ENCODE measurements at regions not wholly inside any gene's neighbourhood (a gene's known extent, or its start where the extent isn't known, plus 50 kb on each side); places are given as distances from the start of the nearest gene placed in this dataset.

DNA sequence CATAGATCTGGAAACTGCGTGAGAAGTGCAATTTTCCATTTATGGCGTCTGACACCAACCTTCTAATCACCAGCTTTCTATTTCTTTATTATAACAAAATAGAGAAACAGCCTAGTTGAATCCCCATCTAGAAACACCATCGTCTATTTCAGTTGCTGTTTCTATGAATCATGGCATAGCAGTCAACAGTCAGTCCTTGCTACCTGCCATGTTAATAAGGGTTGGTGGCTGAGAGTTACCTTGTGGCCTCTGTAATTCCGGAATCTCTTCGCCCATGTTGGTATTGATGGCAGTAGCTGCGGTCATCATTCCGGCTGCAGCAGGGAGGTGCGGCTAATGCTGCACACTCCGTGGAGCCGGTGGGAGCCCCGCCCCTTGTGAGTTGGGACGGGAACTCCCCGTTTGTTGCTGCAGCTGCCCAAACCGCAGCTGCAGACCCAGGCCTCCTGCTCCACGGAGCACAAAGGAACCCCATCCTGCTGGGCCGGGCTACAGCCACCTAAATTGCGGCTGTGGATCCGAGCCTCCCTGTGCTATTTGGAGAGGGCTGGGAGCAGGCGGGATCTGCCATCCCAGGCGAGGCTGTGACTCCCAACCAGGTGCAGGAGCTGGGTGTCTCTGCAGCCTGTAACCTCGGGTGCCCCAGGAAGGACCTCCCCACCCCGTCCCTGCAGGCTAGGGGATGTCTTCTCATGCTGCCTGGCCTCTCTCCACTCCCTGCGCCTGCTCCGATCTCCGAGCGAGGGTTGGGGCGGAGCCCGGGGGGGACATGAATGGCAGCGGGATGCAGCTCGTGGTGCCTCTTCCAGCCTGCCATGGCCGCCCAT, 115.4 kb upstream of the STK26 start:
- ATAC-seq, result no peak

DNA sequence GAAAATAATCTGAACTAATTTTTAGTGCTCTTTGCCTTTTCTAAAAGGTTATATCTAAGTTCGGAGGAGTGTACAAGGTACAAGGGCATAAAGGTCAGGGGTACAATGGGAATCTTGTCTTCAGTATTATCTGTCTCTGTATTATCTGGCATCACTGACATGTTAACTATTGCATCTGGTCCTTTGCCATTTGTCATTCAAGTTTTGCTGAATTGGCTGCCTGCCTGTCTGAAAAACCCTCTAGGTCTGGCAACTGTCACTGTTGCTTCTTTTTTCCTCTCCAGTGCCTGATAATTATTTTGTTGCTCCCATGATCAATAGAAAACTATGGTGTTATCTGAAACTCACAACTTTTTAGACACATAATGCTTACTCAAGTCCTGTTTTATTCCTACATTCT, 112.5 kb upstream of the STK26 start:
- no peak for ATAC-seq

DNA sequence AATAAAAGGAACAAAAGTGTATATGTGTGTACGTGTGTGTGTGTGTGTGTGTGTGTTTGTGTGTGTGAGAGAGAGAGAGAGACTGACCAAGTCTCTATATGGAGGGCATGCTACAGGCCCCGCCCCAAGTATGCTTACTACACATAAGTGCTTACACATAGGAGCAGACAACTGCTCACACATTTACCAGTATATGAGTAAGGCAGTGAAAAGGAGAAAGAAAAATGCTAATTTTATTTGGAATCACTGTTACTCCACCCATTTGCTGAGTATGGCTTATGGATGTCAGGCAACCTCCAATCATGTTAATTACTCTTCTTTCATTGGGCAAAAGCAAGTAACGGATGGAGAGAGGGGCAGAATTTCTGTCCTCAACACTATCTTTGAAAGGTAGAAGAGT, 107.6 kb upstream of the STK26 start:
- ATAC-seq, result no peak

GRCh38 chrX:131917588-131917987, 105.5 kb upstream of the STK26 start:
- no peak for ATAC-seq

DNA sequence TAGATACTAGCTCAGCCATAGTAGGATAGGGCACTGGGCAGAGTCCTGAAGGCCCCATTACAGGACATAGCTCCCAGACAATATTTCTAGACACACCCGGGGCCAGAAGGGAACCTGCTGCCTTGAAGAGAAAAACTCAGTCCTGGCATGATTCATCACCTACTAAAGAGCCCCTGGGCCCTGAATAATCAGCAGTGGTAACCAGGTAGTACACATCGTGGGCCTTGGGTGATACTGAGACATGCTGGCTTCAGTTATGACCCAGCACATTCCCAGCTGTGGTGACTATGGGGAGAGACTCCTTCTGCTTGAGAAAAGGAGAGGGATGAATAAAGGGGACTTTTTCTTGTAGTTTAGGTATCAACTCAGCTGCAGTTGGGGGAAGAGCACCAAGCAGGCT, 104.3 kb upstream of the STK26 start:
- ATAC-seq, result no peak

DNA sequence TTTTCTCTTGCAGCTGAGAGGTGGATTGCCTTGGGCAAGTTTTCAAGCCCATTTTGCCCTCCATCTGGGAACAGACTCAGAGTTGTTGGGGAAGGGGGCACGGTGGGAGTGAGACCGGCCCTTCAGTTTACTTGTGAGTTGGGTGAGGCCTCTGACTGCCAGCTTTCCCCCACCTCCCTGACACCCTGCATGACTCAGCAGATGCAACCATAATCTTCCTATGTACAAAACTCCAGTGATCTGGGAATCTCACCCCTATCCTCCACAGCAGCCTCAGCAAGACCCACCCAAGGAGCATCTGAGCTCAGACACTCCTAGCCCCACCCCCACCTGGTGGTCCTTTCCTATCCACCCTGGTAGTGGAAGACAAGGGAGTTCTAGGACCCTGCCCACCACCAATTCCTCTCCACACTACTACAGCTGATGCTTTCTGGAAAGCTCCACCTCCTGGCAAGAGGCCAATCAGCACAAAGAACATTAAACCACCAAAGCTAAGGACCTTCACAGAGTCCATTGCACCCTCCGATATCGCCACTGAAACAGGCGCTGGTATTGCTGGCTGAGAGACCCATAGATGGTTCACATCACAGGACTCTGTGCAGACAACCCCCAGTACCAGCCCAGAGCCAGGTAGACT, 99.4 kb upstream of the STK26 start:
- ATAC-seq, result no peak

DNA sequence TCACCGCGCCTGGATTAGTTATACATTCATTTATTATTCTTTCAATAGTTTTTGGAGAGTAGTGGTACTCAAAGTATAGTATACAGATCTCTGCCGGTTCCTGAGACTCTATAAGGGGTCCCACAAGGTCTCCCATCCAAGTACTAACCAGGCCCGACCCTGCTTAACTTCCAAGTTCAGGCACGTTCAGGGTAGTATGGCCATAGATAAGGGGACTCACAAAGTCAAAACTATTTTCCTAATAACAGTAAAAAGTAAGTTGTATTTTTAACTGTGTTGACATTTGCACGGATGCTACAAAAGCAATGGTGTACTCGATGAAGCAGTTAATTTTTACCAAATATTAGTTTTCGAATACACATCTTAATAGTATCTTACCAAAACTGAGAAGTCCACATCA, 84.4 kb upstream of the STK26 start:
- ATAC-seq, result no peak

DNA sequence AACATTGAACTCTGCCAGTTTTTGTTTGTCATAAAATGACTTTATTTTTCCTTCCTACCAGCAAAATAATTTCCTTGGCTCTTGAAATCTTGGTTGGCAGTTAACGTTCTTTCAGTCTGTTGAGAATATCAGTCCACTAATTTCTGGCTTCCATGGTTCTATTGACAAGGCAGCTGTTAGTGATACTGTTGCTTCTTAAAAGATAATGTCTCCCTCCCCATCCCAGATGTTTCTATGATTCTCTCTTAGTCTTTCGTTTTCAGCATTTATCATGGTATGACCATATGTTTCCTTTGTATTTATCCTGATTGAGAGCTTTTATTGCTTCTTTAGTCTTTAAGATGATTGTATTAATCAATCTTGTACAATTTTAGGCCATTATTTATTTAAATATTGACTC, 81.1 kb upstream of the STK26 start:
- no peak for ATAC-seq

- no peak for ATAC-seq
Observed at GRCh38 chrX:131944936-131945902, 77.9 kb upstream of the STK26 start.

GRCh38 chrX:131951166-131951565, 71.9 kb upstream of the STK26 start:
- ATAC-seq, result no peak

- ATAC-seq, result no peak
Observed at GRCh38 chrX:131955099-131955777, 67.9 kb upstream of the STK26 start.

GRCh38 chrX:131958724-131959123, 64.4 kb upstream of the STK26 start:
- ATAC-seq, result no peak

DNA sequence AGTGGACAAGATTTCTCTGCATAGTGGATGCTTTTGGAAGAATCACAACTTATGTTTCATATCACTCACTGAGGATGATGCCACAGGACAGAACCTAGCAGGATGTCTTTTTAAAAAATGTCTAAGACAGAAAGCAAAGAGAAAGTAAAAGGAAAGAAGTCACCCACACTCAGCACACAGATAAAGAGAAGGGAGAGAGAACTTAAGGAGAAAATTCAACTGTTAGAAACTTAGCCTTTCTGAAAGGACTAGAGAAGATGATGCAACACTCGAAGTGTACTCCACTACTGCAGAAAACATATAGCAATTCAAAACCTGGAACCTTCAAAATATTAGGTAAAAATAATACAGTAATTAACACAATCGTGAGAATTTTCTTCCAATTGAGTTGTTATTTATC, 52.8 kb upstream of the STK26 start:
- ATAC-seq, result no peak
